ENCODE measurements at regions not wholly inside any gene's neighbourhood (a gene's known extent, or its start where the extent isn't known, plus 50 kb on each side); places are given as distances from the start of the nearest gene placed in this dataset.

DNA sequence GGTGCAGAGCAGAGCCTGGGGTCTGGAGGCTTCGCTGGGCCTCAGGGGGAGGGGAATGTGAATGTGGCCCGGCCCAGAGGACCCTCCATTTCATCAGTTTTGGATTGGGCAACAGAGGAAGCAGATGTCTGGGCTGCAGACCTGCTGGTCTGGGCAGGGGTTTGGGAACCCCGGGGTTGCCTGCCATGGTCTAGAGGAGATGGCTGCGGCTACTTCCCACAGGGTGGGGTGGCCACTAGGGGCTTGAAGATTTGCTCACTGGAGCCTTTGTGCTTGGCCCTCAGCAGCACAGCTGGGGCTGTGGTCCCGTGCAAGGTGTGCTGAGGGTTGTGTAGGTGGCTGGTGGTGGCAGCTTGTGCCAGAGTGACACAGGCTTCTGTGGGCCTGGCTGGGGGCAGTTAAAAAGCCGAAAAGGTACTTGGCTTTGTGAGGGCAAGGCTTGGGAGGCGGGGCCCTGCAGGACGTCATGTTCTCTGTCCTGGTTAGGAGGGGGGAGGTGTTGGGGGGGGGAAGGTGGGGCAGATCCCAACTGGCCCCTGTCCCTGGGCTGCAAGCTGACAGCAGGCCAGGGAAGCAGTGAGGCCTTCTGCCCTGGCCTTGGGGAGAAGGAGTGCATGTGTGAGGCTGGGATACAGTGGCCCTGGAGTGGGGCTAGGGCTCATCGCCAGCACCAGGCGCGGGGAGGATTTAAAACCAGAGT is 98.0 kb downstream of the KPNA2 start:
- TF ChIP-seq, protein P1, sequence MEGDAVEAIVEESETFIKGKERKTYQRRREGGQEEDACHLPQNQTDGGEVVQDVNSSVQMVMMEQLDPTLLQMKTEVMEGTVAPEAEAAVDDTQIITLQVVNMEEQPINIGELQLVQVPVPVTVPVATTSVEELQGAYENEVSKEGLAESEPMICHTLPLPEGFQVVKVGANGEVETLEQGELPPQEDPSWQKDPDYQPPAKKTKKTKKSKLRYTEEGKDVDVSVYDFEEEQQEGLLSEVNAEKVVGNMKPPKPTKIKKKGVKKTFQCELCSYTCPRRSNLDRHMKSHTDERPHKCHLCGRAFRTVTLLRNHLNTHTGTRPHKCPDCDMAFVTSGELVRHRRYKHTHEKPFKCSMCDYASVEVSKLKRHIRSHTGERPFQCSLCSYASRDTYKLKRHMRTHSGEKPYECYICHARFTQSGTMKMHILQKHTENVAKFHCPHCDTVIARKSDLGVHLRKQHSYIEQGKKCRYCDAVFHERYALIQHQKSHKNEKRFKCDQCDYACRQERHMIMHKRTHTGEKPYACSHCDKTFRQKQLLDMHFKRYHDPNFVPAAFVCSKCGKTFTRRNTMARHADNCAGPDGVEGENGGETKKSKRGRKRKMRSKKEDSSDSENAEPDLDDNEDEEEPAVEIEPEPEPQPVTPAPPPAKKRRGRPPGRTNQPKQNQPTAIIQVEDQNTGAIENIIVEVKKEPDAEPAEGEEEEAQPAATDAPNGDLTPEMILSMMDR (IDR thresholded peaks at IDR 0.05) = no peak
- no peak for TF ChIP-seq POLR2A (IDR thresholded peaks at IDR 0.05)
